CD4-positive, alpha-beta T cell (primary cell): ENCODE measurements at regions not wholly inside any gene's neighbourhood (a gene's known extent, or its start where the extent isn't known, plus 50 kb on each side); places are given as distances from the start of the nearest gene placed in this dataset.

Experiments
- ATAC-seq: fragments of 200-7000 bp; cut with Tn5 transposase; one replicate; pipeline ENCODE4 v1.10.0; 2022; ENCODE audit warnings: mild to moderate bottlenecking; ENCODE audit not compliant: poor library complexity
- CTCF ChIA-PET: fragments of 350-600 bp; sonication (Branson Sonifier 250); formaldehyde crosslinking; loops from one replicate; lab custom pipeline; 2021; ENCODE audit warnings: antibody characterized with exemption, inconsistent platforms; lab: Charles Lee
- POLR2A ChIA-PET: fragments of 350-600 bp; sonication (Branson Sonifier 250); formaldehyde crosslinking; loops from one replicate; lab custom pipeline; 2021; ENCODE audit warnings: antibody characterized with exemption, inconsistent platforms; lab: Charles Lee
- DNase-seq, 14 experiments: peaks; one replicate each; pipeline ENCODE4 v3.0.0-alpha.2; 2013 to 2020; ENCODE audit warnings: mixed read lengths in 2 of 14
- H3K27ac ChIP-seq, 2 donors: one replicate each; pipeline versions ENCODE4 v1.5.1 to v1.7.0; 2013; ENCODE audit warnings: low read length in 2 of 2, low read depth in 1 of 2, mild to moderate bottlenecking in 1 of 2
- H3K27me3 ChIP-seq, 2 experiments: 1 replicate in 1 of 2; 2 replicates in 1 of 2; pipeline versions ENCODE4 v1.6.1 to v1.7.0; 2013; ENCODE audit warnings: low read length in 2 of 2, control low read depth in 1 of 2, mild to moderate bottlenecking in 1 of 2, moderate library complexity in 1 of 2; ENCODE audit not compliant: insufficient read depth in 2 of 2, control insufficient read depth in 1 of 2
- H3K36me3 ChIP-seq: one replicate; pipeline ENCODE4 v1.6.1; 2013; ENCODE audit warnings: low read length, control low read depth; ENCODE audit not compliant: insufficient read depth
- H3K4me1 ChIP-seq: one replicate; pipeline ENCODE4 v1.6.1; 2013; ENCODE audit warnings: low read length, control low read depth; ENCODE audit not compliant: insufficient read depth
- H3K4me3 ChIP-seq: one replicate; pipeline ENCODE4 v1.5.1; 2013; ENCODE audit warnings: mild to moderate bottlenecking, low read length, moderate library complexity
- H3K9me3 ChIP-seq, 2 experiments: 1 replicate in 1 of 2; 2 replicates in 1 of 2; pipeline versions ENCODE4 v1.6.1 to v1.7.0; 2013; ENCODE audit warnings: low read length in 2 of 2, mild to moderate bottlenecking in 2 of 2, control low read depth in 1 of 2, moderate library complexity in 1 of 2; ENCODE audit not compliant: control insufficient read depth in 1 of 2, insufficient read depth in 1 of 2
- H3K27ac Mint-ChIP-seq: one replicate; pipeline ENCODE4 v1.8.0; 2020; ENCODE audit warnings: mixed read lengths
- H3K27me3 Mint-ChIP-seq: one replicate; pipeline ENCODE4 v1.8.0; 2021; ENCODE audit warnings: mixed read lengths
- H3K36me3 Mint-ChIP-seq: one replicate; pipeline ENCODE4 v1.8.0; 2021; ENCODE audit warnings: low read depth, mixed read lengths
- H3K4me1 Mint-ChIP-seq: one replicate; pipeline ENCODE4 v1.8.0; 2021; ENCODE audit warnings: low read depth, mixed read lengths
- H3K4me3 Mint-ChIP-seq: one replicate; pipeline ENCODE4 v1.8.0; 2020; ENCODE audit warnings: mild to moderate bottlenecking, mixed read lengths
- H3K9me3 Mint-ChIP-seq: one replicate; pipeline ENCODE4 v1.8.0; 2020; ENCODE audit warnings: mixed read lengths
- intact Hi-C, 2 experiments: fragments of 100-400 bp; cut with DNase I in 1 of 2; cut with micrococcal nuclease in 1 of 2; formaldehyde crosslinking; loops; one replicate each; pipeline versions ENCODE4 v1.15.1 to v1.9.0; 2023 to 2025; cut with DNase I, micrococcal nuclease
- TF ChIP-seq, protein P1 (sequence below): fragments of 200-600 bp; IDR thresholded peaks from one replicate; pipeline ENCODE4 v1.8.0; 2022; ENCODE audit warnings: antibody characterized with exemption, mild to moderate bottlenecking

DNA sequence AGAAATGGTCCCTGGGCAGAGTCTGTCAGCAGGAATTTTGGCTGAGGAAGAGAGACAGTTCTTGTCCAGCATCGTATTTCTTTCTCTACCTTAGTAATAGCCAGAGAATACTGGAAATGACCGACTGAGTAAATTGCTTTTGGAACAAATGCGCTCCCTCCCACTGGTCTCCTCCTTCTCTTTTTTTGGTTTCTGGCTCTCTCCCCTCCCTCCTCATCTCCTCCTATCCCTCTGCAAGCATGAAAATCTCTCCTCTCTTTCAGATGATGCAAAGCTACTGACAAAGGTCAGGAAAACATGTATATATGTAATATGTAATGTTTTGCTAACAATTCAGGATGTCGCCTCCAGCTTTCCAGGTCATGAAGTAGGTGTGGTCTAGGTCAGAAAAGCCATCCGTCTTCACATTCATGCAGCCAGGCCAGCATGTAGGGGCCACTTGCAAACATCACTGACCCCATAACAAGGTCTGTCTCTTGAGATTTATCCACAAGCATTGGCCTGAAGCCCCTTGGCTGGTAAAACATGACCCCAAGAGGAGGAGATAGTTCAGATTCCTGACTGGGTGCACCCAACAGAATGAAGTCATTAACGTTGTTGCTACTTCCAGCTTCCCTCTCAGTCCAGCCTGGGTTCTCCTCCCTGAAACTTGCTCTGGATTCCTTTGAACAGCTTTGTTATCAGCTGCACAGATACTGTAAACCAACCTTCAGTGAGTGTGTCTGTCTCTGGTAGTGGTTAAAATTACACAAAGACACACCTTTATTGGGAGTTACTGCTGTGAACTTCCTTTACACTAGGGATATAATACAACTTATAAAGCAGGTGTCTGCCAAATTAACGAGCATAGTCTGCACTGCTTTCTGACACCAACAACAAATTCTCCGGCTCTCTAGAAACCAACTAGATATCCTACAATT is 864.4 kb upstream of the KLHL29 start:
- TF ChIP-seq, protein P1, sequence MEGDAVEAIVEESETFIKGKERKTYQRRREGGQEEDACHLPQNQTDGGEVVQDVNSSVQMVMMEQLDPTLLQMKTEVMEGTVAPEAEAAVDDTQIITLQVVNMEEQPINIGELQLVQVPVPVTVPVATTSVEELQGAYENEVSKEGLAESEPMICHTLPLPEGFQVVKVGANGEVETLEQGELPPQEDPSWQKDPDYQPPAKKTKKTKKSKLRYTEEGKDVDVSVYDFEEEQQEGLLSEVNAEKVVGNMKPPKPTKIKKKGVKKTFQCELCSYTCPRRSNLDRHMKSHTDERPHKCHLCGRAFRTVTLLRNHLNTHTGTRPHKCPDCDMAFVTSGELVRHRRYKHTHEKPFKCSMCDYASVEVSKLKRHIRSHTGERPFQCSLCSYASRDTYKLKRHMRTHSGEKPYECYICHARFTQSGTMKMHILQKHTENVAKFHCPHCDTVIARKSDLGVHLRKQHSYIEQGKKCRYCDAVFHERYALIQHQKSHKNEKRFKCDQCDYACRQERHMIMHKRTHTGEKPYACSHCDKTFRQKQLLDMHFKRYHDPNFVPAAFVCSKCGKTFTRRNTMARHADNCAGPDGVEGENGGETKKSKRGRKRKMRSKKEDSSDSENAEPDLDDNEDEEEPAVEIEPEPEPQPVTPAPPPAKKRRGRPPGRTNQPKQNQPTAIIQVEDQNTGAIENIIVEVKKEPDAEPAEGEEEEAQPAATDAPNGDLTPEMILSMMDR, result no peak
- no peak for DNase-seq
- Histone ChIP-seq H3K4me1 (no peaks in the 10 kb centered on the region), H3K4me3 (no peak overlapping the region), H3K36me3 (no peaks in the 10 kb centered on the region), H3K9me3 (peaks cover 0 to 6% of the 10 kb centered on the region in 2 experiments), H3K27ac (no peak overlapping the region), H3K27me3 (no peaks in the 10 kb centered on the region)
- POLR2A ChIA-PET, result no interaction called here
- Mint-ChIP-seq H3K27me3 (no peaks in the 10 kb centered on the region), H3K27ac (no peak overlapping the region), H3K9me3 (peaks cover 17% of the 10 kb centered on the region), H3K4me1 (no peaks in the 10 kb centered on the region), H3K36me3 (no peaks in the 10 kb centered on the region), H3K4me3 (no peak overlapping the region)
- CTCF ChIA-PET, result no interaction called here
- ATAC-seq, result no peak
- intact Hi-C loops, result no loop called here

DNA sequence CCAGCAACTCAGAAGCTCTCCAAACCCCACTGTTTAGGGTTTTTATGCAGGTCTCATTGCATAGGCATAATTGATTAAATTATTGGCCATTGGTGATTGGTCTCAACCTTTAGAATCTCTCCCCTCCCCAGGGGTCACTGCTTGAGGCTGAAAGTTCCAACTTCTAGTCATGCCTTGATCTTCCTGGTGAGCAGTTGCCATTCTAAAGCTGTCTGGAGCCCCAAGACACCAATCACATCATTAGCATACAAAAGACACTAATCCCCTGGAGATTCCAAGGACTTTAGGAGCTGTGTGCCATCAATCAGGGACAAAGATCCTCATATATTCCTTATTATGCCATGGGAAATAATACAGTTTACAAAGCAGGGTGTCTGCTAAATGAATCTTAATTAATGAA is 863.4 kb upstream of the KLHL29 start:
- Histone ChIP-seq H3K27ac (no peak overlapping the region), H3K9me3 (peaks cover 0 to 6% of the 10 kb centered on the region in 2 experiments), H3K36me3 (no peaks in the 10 kb centered on the region), H3K4me3 (no peak overlapping the region), H3K4me1 (no peaks in the 10 kb centered on the region), H3K27me3 (no peaks in the 10 kb centered on the region)
- intact Hi-C loops, result no loop called here
- no peak overlapping the region for H3K4me3 Mint-ChIP-seq
- ATAC-seq (no peak), DNase-seq (no peak)
- H3K27me3 Mint-ChIP-seq, result no peaks in the 10 kb centered on the region
- peaks cover 21% of the 10 kb centered on the region for H3K9me3 Mint-ChIP-seq
- H3K27ac Mint-ChIP-seq, result no peak overlapping the region
- TF ChIP-seq, protein P1, result no peak
- no peaks in the 10 kb centered on the region for H3K4me1 Mint-ChIP-seq
- ChIA-PET CTCF (no interaction called here), POLR2A (no interaction called here)
- no peaks in the 10 kb centered on the region for H3K36me3 Mint-ChIP-seq

DNA sequence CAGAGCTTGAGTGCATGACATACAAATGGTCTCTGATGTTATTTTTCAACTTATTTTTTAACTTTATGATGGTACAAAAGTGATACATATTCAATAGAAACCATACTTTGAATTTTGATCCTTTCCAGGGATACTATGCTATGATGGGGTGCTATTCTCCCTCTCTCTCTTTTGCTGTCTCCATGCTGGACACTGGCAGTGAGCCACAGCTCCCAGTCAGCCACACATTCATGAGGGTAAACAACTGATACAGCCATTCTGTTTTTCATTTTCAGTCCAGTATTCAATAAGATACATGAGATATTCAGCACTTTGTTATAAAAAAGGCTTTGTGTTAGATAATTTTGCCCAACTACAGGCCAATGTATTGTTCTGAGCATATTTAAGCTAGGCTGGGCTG is 859.3 kb upstream of the KLHL29 start:
- H3K9me3 ChIP-seq, result no peaks in the 10 kb centered on the region
- TF ChIP-seq, protein P1, result no peak
- no peak for ATAC-seq
- no peaks in the 10 kb centered on the region for H3K4me1 ChIP-seq
- CTCF ChIA-PET, result no interaction called here
- DNase-seq, result no peak
- H3K27me3 ChIP-seq, result no peaks in the 10 kb centered on the region
- no peaks in the 10 kb centered on the region for H3K27me3 Mint-ChIP-seq
- POLR2A ChIA-PET, result no interaction called here
- no peak overlapping the region for H3K4me3 Mint-ChIP-seq
- no peak overlapping the region for H3K27ac Mint-ChIP-seq
- peaks cover 23% of the 10 kb centered on the region for H3K9me3 Mint-ChIP-seq
- no peaks in the 10 kb centered on the region for H3K4me1 Mint-ChIP-seq
- H3K4me3 ChIP-seq, result no peak overlapping the region
- no peak overlapping the region for H3K27ac ChIP-seq
- intact Hi-C loops, result no loop called here
- H3K36me3 Mint-ChIP-seq, result no peaks in the 10 kb centered on the region
- H3K36me3 ChIP-seq, result no peaks in the 10 kb centered on the region
